HEK293 (cell line): ENCODE measurements at regions not wholly inside any gene's neighbourhood (a gene's known extent, or its start where the extent isn't known, plus 50 kb on each side); places are given as distances from the start of the nearest gene placed in this dataset.

Experiments used
- CTCF ChIA-PET: fragments of 350-600 bp; formaldehyde crosslinking; extraction: SDS; loops from one replicate; lab custom pipeline; 2021; ENCODE audit warnings: antibody characterized with exemption; lab: Yijun Ruan, JAX
- POLR2A ChIA-PET: fragments of 300-600 bp; formaldehyde crosslinking; extraction: SDS; loops from one replicate; lab custom pipeline; 2020; ENCODE audit warnings: antibody characterized with exemption, inconsistent platforms; lab: Yijun Ruan, JAX
- H3K27ac ChIP-seq: fragments of 200-500 bp; sonication (Bioruptor generic); 2 replicates; pipeline ENCODE4 v1.5.1; 2014; ENCODE audit warnings: low read depth, low read length, control low read depth, inconsistent platforms; ENCODE audit errors: extremely low read depth
- H3K36me3 ChIP-seq, 2 experiments: fragments of 200-500 bp in 1 of 2; sonication (Bioruptor generic) in 1 of 2; 1 replicate in 1 of 2; 2 replicates in 1 of 2; pipeline ENCODE4 v1.5.1; 2014 to 2017; ENCODE audit warnings: inconsistent platforms in 2 of 2, low read length in 2 of 2; ENCODE audit not compliant: control insufficient read depth in 2 of 2, insufficient read depth in 1 of 2
- H3K4me1 ChIP-seq: fragments of 200-500 bp; sonication (Bioruptor generic); 2 replicates; pipeline ENCODE4 v1.5.1; 2014; ENCODE audit warnings: mild to moderate bottlenecking, low read length, inconsistent platforms; ENCODE audit not compliant: control insufficient read depth, insufficient read depth
- H3K4me3 ChIP-seq: 2 replicates; pipeline ENCODE4 v1.5.1; 2011; ENCODE audit warnings: low read depth, mild to moderate bottlenecking, control low read depth, low read length, moderate library complexity
- H3K9me3 ChIP-seq: fragments of 200-500 bp; sonication (Bioruptor generic); 2 replicates; pipeline ENCODE4 v1.5.1; 2014; ENCODE audit warnings: low read depth, low read length, inconsistent platforms; ENCODE audit not compliant: control insufficient read depth, insufficient read depth
- BCL11A ChIP-seq: fragments of 450-650 bp; formaldehyde crosslinking; IDR thresholded peaks from 2 replicates; pipeline ENCODE4 v1.5.1; 2016; ENCODE audit warnings: low read depth, missing biosample characterization, missing genetic modification characterization
- HOXC10 ChIP-seq: sonication (generic); formaldehyde crosslinking; IDR thresholded peaks from 2 replicates; pipeline ENCODE4 v1.8.1; 2023; ENCODE audit warnings: mild to moderate bottlenecking, missing genetic modification reagents
- WT1 ChIP-seq: fragments of 450-650 bp; formaldehyde crosslinking; IDR thresholded peaks from 2 replicates; pipeline ENCODE4 v1.5.1; 2016; ENCODE audit warnings: missing biosample characterization, missing genetic modification characterization
- ZBTB48 ChIP-seq: fragments of 450-650 bp; formaldehyde crosslinking; IDR thresholded peaks from 2 replicates; pipeline ENCODE4 v1.5.1; 2016; ENCODE audit warnings: missing biosample characterization, missing genetic modification characterization
- ZEB2 ChIP-seq: fragments of 450-650 bp; formaldehyde crosslinking; IDR thresholded peaks from 2 replicates; pipeline ENCODE4 v1.5.1; 2016; ENCODE audit warnings: missing biosample characterization, missing genetic modification characterization
- ZNF132 ChIP-seq: fragments of 450-650 bp; formaldehyde crosslinking; IDR thresholded peaks from 2 replicates; pipeline ENCODE4 v1.5.1; 2017; ENCODE audit warnings: missing biosample characterization, missing genetic modification characterization, borderline replicate concordance
- ZNF140 ChIP-seq: fragments of 450-650 bp; formaldehyde crosslinking; IDR thresholded peaks from 2 replicates; pipeline ENCODE4 v1.5.1; 2016; ENCODE audit warnings: missing biosample characterization, missing genetic modification characterization
- ZNF266 ChIP-seq: fragments of 450-650 bp; formaldehyde crosslinking; IDR thresholded peaks from 2 replicates; pipeline ENCODE4 v1.5.1; 2016; ENCODE audit warnings: missing biosample characterization, missing genetic modification characterization, low read depth
- ZNF324 ChIP-seq: fragments of 450-650 bp; formaldehyde crosslinking; IDR thresholded peaks from 2 replicates; pipeline ENCODE4 v1.5.1; 2016; ENCODE audit warnings: missing biosample characterization, missing genetic modification characterization
- ZNF350 ChIP-seq: fragments of 450-650 bp; formaldehyde crosslinking; IDR thresholded peaks from 2 replicates; pipeline ENCODE4 v1.5.0; 2017; ENCODE audit warnings: missing biosample characterization, mild to moderate bottlenecking, missing genetic modification characterization
- ZNF514 ChIP-seq: fragments of 450-650 bp; formaldehyde crosslinking; IDR thresholded peaks from 2 replicates; pipeline ENCODE4 v1.5.1; 2016; ENCODE audit warnings: missing biosample characterization, missing genetic modification characterization
- ZNF670 ChIP-seq: fragments of 450-650 bp; formaldehyde crosslinking; IDR thresholded peaks from 2 replicates; pipeline ENCODE4 v1.5.1; 2016; ENCODE audit warnings: missing biosample characterization, missing genetic modification characterization, low read depth
- ZNF701 ChIP-seq: fragments of 450-650 bp; formaldehyde crosslinking; IDR thresholded peaks from 2 replicates; pipeline ENCODE4 v1.5.1; 2016; ENCODE audit warnings: missing biosample characterization, missing genetic modification characterization
- ZNF792 ChIP-seq: fragments of 450-650 bp; formaldehyde crosslinking; IDR thresholded peaks from 2 replicates; pipeline ENCODE4 v1.5.1; 2016; ENCODE audit warnings: missing biosample characterization, missing genetic modification characterization
- ZNF837 ChIP-seq: fragments of 450-650 bp; formaldehyde crosslinking; IDR thresholded peaks from 2 replicates; pipeline ENCODE4 v1.5.1; 2016; ENCODE audit warnings: missing biosample characterization, missing genetic modification characterization
- TF ChIP-seq, protein P1 (sequence below): fragments of 450-650 bp; IDR thresholded peaks from 2 replicates; pipeline ENCODE4 v1.5.1; 2018; ENCODE audit warnings: missing biosample characterization, mild to moderate bottlenecking, missing genetic modification characterization
- TF ChIP-seq, protein P2 (sequence below): fragments of 450-650 bp; formaldehyde crosslinking; optimal IDR thresholded peaks from 2 replicates; pipeline ENCODE3; 2016; ENCODE audit warnings: missing biosample characterization, mild to moderate bottlenecking, missing genetic modification characterization
- TF ChIP-seq, protein P3 (sequence below): fragments of 450-650 bp; formaldehyde crosslinking; IDR thresholded peaks from 2 replicates; pipeline ENCODE4 v1.5.1; 2016; ENCODE audit warnings: missing biosample characterization, missing genetic modification characterization
- TF ChIP-seq, protein P4 (sequence below): fragments of 450-650 bp; formaldehyde crosslinking; IDR thresholded peaks from 2 replicates; pipeline ENCODE4 v1.5.1; 2016; ENCODE audit warnings: missing biosample characterization, missing genetic modification characterization

DNA sequence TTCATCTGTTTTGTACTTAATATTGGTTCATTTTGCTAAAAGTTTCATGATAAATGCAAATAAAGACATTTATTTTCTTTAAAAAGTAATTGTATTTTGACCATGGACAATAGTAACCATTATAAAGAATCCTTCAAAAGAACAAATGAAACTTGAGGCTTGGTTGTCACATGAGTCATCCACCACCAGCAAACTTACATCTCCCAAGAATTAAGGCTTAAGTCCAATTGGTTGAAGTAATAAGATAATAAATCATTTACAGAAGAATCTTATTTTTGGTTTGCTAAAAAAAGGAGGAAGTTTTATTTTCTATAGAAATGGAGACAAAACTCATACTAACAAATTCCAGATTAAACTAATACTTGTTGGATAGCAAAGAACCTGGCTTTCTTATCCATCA, 84.8 kb upstream of the KITLG start:
- TF ChIP-seq HOXC10 (CRISPR knock-in tag), result no peak
- no peak for TF ChIP-seq ZNF670 (tag by site-specific recombination)
- no peak for TF ChIP-seq WT1
- CTCF ChIA-PET, result no interaction called here
- Histone ChIP-seq H3K4me1 (no peaks in the 10 kb centered on the region), H3K4me3 (no peak overlapping the region), H3K36me3 (no peaks in the 10 kb centered on the region), H3K27ac (no peak overlapping the region), H3K9me3 (no peaks in the 10 kb centered on the region)
- POLR2A ChIA-PET, result no interaction called here

DNA sequence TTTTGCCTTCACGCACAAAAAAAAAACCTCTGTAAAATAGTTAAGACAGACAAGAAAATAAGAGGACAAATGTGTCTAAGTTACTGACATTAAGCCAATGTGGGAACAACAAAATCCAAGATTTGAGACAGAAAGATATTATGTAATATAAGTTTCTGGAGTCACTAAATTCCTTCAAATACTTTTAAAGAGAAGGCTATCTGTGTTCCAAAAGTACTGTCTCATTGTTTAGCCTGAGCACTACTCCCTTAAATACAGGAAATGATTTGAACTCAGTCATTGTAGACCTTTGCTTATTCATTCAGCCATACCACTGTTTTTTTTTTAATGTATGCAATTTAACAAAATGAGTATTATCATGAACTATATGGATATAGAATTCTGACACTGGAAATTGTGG, 82.7 kb upstream of the KITLG start:
- Histone ChIP-seq H3K4me3 (no peak overlapping the region), H3K36me3 (no peaks in the 10 kb centered on the region), H3K9me3 (no peaks in the 10 kb centered on the region), H3K4me1 (no peaks in the 10 kb centered on the region), H3K27ac (no peak overlapping the region)
- POLR2A ChIA-PET, result no interaction called here
- CTCF ChIA-PET, result no interaction called here
- TF ChIP-seq, protein P1, sequence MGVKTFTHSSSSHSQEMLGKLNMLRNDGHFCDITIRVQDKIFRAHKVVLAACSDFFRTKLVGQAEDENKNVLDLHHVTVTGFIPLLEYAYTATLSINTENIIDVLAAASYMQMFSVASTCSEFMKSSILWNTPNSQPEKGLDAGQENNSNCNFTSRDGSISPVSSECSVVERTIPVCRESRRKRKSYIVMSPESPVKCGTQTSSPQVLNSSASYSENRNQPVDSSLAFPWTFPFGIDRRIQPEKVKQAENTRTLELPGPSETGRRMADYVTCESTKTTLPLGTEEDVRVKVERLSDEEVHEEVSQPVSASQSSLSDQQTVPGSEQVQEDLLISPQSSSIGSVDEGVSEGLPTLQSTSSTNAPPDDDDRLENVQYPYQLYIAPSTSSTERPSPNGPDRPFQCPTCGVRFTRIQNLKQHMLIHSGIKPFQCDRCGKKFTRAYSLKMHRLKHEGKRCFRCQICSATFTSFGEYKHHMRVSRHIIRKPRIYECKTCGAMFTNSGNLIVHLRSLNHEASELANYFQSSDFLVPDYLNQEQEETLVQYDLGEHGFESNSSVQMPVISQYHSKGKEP (tag by site-specific recombination), result no peak
- TF ChIP-seq ZNF324 (tag by site-specific recombination) (no peak), ZEB2 (tag by site-specific recombination) (no peak)

DNA sequence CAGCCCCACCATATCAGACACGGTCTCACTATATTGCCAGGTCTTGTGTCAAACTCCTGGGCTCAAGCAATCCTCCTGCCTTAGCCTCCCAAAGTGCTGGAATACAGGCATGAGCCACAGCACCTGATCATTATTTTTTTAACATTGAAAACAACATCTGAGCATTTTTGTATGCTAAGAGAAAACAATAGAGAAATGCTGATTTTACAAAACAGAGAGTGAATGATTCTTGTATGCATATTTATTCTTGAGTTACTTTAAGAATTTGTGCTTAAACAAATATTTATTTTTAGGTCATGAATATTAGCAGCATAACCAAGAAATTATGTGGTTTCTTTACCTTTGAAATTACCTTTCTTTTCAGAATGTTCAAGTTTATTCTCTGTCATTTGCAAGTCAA, 81.8 kb upstream of the KITLG start:
- CTCF ChIA-PET, result no interaction called here
- TF ChIP-seq ZNF792 (tag by site-specific recombination) (no peak), ZNF514 (no peak)
- no peaks in the 10 kb centered on the region for H3K4me1 ChIP-seq
- POLR2A ChIA-PET, result no interaction called here
- no peak overlapping the region for H3K27ac ChIP-seq
- no peak overlapping the region for H3K4me3 ChIP-seq
- H3K9me3 ChIP-seq, result no peaks in the 10 kb centered on the region
- H3K36me3 ChIP-seq, result no peaks in the 10 kb centered on the region

DNA sequence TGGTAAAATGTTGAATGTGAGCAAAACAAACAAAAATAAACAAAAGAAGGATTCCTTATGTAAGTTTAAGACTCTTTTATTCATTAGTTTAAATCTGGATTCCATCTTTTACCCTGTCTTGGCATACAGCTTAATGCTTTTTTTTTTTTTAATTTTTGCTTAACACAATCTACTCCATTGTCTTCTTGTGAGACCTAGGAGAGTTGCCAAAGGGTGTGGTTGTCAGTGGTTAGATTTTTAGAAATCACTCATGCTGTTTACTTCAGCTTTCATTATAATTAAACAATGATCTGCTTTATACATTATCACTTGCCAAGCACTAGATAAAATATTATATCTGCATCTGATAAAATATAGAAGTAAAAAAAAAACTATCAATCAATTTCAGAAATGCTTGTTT, 77.7 kb upstream of the KITLG start:
- ChIA-PET CTCF (no interaction called here), POLR2A (no interaction called here)
- no peak overlapping the region for H3K27ac ChIP-seq
- TF ChIP-seq ZNF140 (no peak), ZBTB48 (tag by site-specific recombination) (no peak), ZNF350 (no peak), BCL11A (tag by site-specific recombination) (no peak), ZNF837 (tag by site-specific recombination) (no peak), ZNF701 (tag by site-specific recombination) (no peak), ZNF132 (tag by site-specific recombination) (no peak), ZNF266 (tag by site-specific recombination) (no peak)
- TF ChIP-seq, protein P2, sequence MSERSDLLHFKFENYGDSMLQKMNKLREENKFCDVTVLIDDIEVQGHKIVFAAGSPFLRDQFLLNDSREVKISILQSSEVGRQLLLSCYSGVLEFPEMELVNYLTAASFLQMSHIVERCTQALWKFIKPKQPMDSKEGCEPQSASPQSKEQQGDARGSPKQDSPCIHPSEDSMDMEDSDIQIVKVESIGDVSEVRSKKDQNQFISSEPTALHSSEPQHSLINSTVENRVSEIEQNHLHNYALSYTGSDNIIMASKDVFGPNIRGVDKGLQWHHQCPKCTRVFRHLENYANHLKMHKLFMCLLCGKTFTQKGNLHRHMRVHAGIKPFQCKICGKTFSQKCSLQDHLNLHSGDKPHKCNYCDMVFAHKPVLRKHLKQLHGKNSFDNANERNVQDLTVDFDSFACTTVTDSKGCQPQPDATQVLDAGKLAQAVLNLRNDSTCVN (tag by site-specific recombination), result no peak
- TF ChIP-seq, protein P3, sequence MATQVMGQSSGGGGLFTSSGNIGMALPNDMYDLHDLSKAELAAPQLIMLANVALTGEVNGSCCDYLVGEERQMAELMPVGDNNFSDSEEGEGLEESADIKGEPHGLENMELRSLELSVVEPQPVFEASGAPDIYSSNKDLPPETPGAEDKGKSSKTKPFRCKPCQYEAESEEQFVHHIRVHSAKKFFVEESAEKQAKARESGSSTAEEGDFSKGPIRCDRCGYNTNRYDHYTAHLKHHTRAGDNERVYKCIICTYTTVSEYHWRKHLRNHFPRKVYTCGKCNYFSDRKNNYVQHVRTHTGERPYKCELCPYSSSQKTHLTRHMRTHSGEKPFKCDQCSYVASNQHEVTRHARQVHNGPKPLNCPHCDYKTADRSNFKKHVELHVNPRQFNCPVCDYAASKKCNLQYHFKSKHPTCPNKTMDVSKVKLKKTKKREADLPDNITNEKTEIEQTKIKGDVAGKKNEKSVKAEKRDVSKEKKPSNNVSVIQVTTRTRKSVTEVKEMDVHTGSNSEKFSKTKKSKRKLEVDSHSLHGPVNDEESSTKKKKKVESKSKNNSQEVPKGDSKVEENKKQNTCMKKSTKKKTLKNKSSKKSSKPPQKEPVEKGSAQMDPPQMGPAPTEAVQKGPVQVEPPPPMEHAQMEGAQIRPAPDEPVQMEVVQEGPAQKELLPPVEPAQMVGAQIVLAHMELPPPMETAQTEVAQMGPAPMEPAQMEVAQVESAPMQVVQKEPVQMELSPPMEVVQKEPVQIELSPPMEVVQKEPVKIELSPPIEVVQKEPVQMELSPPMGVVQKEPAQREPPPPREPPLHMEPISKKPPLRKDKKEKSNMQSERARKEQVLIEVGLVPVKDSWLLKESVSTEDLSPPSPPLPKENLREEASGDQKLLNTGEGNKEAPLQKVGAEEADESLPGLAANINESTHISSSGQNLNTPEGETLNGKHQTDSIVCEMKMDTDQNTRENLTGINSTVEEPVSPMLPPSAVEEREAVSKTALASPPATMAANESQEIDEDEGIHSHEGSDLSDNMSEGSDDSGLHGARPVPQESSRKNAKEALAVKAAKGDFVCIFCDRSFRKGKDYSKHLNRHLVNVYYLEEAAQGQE (tag by site-specific recombination), result no peak
- TF ChIP-seq, protein P4, sequence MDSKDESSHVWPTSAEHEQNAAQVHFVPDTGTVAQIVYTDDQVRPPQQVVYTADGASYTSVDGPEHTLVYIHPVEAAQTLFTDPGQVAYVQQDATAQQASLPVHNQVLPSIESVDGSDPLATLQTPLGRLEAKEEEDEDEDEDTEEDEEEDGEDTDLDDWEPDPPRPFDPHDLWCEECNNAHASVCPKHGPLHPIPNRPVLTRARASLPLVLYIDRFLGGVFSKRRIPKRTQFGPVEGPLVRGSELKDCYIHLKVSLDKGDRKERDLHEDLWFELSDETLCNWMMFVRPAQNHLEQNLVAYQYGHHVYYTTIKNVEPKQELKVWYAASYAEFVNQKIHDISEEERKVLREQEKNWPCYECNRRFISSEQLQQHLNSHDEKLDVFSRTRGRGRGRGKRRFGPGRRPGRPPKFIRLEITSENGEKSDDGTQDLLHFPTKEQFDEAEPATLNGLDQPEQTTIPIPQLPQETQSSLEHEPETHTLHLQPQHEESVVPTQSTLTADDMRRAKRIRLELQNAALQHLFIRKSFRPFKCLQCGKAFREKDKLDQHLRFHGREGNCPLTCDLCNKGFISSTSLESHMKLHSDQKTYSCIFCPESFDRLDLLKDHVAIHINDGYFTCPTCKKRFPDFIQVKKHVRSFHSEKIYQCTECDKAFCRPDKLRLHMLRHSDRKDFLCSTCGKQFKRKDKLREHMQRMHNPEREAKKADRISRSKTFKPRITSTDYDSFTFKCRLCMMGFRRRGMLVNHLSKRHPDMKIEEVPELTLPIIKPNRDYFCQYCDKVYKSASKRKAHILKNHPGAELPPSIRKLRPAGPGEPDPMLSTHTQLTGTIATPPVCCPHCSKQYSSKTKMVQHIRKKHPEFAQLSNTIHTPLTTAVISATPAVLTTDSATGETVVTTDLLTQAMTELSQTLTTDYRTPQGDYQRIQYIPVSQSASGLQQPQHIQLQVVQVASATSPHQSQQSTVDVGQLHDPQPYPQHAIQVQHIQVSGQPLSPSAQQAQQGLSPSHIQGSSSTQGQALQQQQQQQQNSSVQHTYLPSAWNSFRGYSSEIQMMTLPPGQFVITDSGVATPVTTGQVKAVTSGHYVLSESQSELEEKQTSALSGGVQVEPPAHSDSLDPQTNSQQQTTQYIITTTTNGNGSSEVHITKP (tag by site-specific recombination), result no peak

More for the DNA sequence above, 77.7 kb upstream of the KITLG start:
- Histone ChIP-seq H3K4me1 (no peaks in the 10 kb centered on the region), H3K36me3 (no peaks in the 10 kb centered on the region), H3K4me3 (no peak overlapping the region), H3K9me3 (no peaks in the 10 kb centered on the region)
